ENCODE measurements at regions not wholly inside any gene's neighbourhood (a gene's known extent, or its start where the extent isn't known, plus 50 kb on each side); places are given as distances from the start of the nearest gene placed in this dataset.

- TF ChIP-seq CTCF (IDR thresholded peaks at IDR 0.05) (no peak), POLR2A (IDR thresholded peaks at IDR 0.05) (no peak)
Observed at GRCh38 chr12:113609692-113610469, 138.2 kb upstream of the LHX5 start.
